ENCODE measurements at regions not wholly inside any gene's neighbourhood (a gene's known extent, or its start where the extent isn't known, plus 50 kb on each side); places are given as distances from the start of the nearest gene placed in this dataset.

- TF ChIP-seq POLR2A (IDR thresholded peaks at IDR 0.05) (no peak), CTCF (IDR thresholded peaks at IDR 0.05) (no peak)
Measured at GRCh38 chr3:124345845-124346244, 353.9 kb upstream of the ROPN1 start.
